H9 (cell line): ENCODE measurements at regions not wholly inside any gene's neighbourhood (a gene's known extent, or its start where the extent isn't known, plus 50 kb on each side); places are given as distances from the start of the nearest gene placed in this dataset.

ENCODE experiments used
- DNase-seq: peaks from one replicate; pipeline ENCODE4 v3.0.0-alpha.2; 2017
- H2AFZ ChIP-seq: one replicate; pipeline ENCODE4 v1.6.1; 2013; ENCODE audit warnings: mild to moderate bottlenecking, low read length, control low read depth, moderate library complexity
- H2AK5ac ChIP-seq: 2 replicates; pipeline ENCODE4 v1.6.1; 2013; ENCODE audit warnings: low read length, control low read depth, mixed read lengths; ENCODE audit not compliant: insufficient read length
- H2BK120ac ChIP-seq: one replicate; pipeline ENCODE4 v1.6.1; 2013; ENCODE audit warnings: low read depth, mild to moderate bottlenecking, low read length, control low read depth, inconsistent platforms; ENCODE audit not compliant: poor library complexity, severe bottlenecking
- H2BK12ac ChIP-seq: 2 replicates; pipeline ENCODE4 v1.6.1; 2013; ENCODE audit warnings: low read length, control low read depth, mixed read lengths, low read depth; ENCODE audit not compliant: insufficient read length
- H2BK15ac ChIP-seq: 2 replicates; pipeline ENCODE4 v1.6.1; 2013; ENCODE audit warnings: low read depth, low read length, control low read depth
- H2BK20ac ChIP-seq: one replicate; pipeline ENCODE4 v1.6.1; 2013; ENCODE audit warnings: low read depth, mild to moderate bottlenecking, low read length, control low read depth, inconsistent platforms; ENCODE audit not compliant: poor library complexity, severe bottlenecking
- H2BK5ac ChIP-seq: 2 replicates; pipeline ENCODE4 v1.6.1; 2013; ENCODE audit warnings: low read length, control low read depth, mixed read lengths; ENCODE audit not compliant: insufficient read length
- H3K14ac ChIP-seq: 2 replicates; pipeline ENCODE4 v1.6.1; 2013; ENCODE audit warnings: low read length, control low read depth; ENCODE audit not compliant: insufficient read depth
- H3K18ac ChIP-seq: 2 replicates; pipeline ENCODE4 v1.6.1; 2013; ENCODE audit warnings: low read depth, mild to moderate bottlenecking, mixed read lengths, low read length, control low read depth; ENCODE audit not compliant: insufficient read length
- H3K23ac ChIP-seq: 2 replicates; pipeline ENCODE4 v1.6.1; 2013; ENCODE audit warnings: low read length, control low read depth, mixed read lengths, low read depth; ENCODE audit not compliant: insufficient read length
- H3K23me2 ChIP-seq: 2 replicates; pipeline ENCODE4 v1.6.1; 2013; ENCODE audit warnings: low read depth, mild to moderate bottlenecking, mixed read lengths, low read length, control low read depth; ENCODE audit not compliant: insufficient read length, poor library complexity, severe bottlenecking
- H3K27ac ChIP-seq: 2 replicates; pipeline ENCODE4 v1.5.1; 2013; ENCODE audit warnings: low read length, control low read depth, mixed read lengths, low read depth; ENCODE audit not compliant: insufficient read length
- H3K27me3 ChIP-seq: 2 replicates; pipeline ENCODE4 v1.6.1; 2013; ENCODE audit warnings: low read length, control low read depth, inconsistent platforms; ENCODE audit not compliant: insufficient read depth
- H3K4ac ChIP-seq: 2 replicates; pipeline ENCODE4 v1.6.1; 2013; ENCODE audit warnings: low read depth, mild to moderate bottlenecking, control low read depth, inconsistent platforms, low read length, moderate library complexity
- H3K4me1 ChIP-seq: 2 replicates; pipeline ENCODE4 v1.6.1; 2013; ENCODE audit warnings: low read length, control low read depth, inconsistent platforms; ENCODE audit not compliant: insufficient read depth
- H3K4me2 ChIP-seq: 2 replicates; pipeline ENCODE4 v1.6.1; 2013; ENCODE audit warnings: low read length, control low read depth, mixed read lengths; ENCODE audit not compliant: insufficient read length, insufficient read depth
- H3K56ac ChIP-seq: 2 replicates; pipeline ENCODE4 v1.6.1; 2013; ENCODE audit warnings: low read depth, mild to moderate bottlenecking, mixed read lengths, low read length, control low read depth; ENCODE audit not compliant: insufficient read length
- H3K79me1 ChIP-seq: 2 replicates; pipeline ENCODE4 v1.6.1; 2013; ENCODE audit warnings: low read depth, mild to moderate bottlenecking, moderate library complexity, low read length, control low read depth, inconsistent platforms; ENCODE audit not compliant: insufficient read depth, poor library complexity, severe bottlenecking
- H3K79me2 ChIP-seq: 2 replicates; pipeline ENCODE4 v1.6.1; 2013; ENCODE audit warnings: low read length, control low read depth, inconsistent platforms; ENCODE audit not compliant: insufficient read depth
- H3K9ac ChIP-seq: 2 replicates; pipeline ENCODE4 v1.6.1; 2013; ENCODE audit warnings: low read length, control low read depth, mixed read lengths; ENCODE audit not compliant: insufficient read length; ENCODE audit errors: extremely low read depth
- H3K9me3 ChIP-seq: one replicate; pipeline ENCODE4 v1.6.1; 2013; ENCODE audit warnings: low read depth, low read length, inconsistent platforms; ENCODE audit not compliant: control insufficient read depth
- H3T11ph ChIP-seq: one replicate; pipeline ENCODE4 v1.6.1; 2013; ENCODE audit warnings: mild to moderate bottlenecking, low read length, control low read depth, inconsistent platforms
- H4K20me1 ChIP-seq: one replicate; pipeline ENCODE4 v1.6.1; 2013; ENCODE audit not compliant: control insufficient read depth, insufficient read length, insufficient read depth
- H4K5ac ChIP-seq: 2 replicates; pipeline ENCODE4 v1.6.1; 2013; ENCODE audit warnings: low read depth, mild to moderate bottlenecking, mixed read lengths, low read length, control low read depth; ENCODE audit not compliant: insufficient read length
- H4K8ac ChIP-seq: replicated peaks from 2 replicates; pipeline ENCODE4 v1.6.1; 2013; ENCODE audit warnings: low read length, control low read depth, mixed read lengths, low read depth; ENCODE audit not compliant: insufficient read length
- H4K91ac ChIP-seq: 2 replicates; pipeline ENCODE4 v1.6.1; 2013; ENCODE audit warnings: low read depth, mild to moderate bottlenecking, moderate library complexity, mixed read lengths, low read length, control low read depth; ENCODE audit not compliant: insufficient read length
- H3K27ac Mint-ChIP-seq, 3 experiments: 2 replicates in 2 of 3; 3 replicates in 1 of 3; pipeline ENCODE4 v1.8.0; 2020 to 2021; ENCODE audit warnings: mixed read lengths in 3 of 3, mild to moderate bottlenecking in 1 of 3, moderate library complexity in 1 of 3
- H3K27me3 Mint-ChIP-seq: 2 replicates; pipeline ENCODE4 v1.8.0; 2021; ENCODE audit warnings: low read depth, mild to moderate bottlenecking, moderate library complexity, mixed read lengths
- H3K36me3 Mint-ChIP-seq, 3 experiments: 2 replicates in 2 of 3; 3 replicates in 1 of 3; pipeline ENCODE4 v1.8.0; 2020 to 2021; ENCODE audit warnings: low read depth in 3 of 3, mixed read lengths in 3 of 3; ENCODE audit not compliant: insufficient read depth in 1 of 3
- H3K4me1 Mint-ChIP-seq, 2 experiments: 2 replicates each; pipeline ENCODE4 v1.8.0; 2020; ENCODE audit warnings: mixed read lengths in 2 of 2
- H3K4me3 Mint-ChIP-seq, 2 experiments: 2 replicates in 1 of 2; 3 replicates in 1 of 2; pipeline ENCODE4 v1.8.0; 2020 to 2021; ENCODE audit warnings: mild to moderate bottlenecking in 2 of 2, mixed read lengths in 2 of 2, moderate library complexity in 1 of 2
- H3K9me3 Mint-ChIP-seq, 2 experiments: 2 replicates in 1 of 2; 3 replicates in 1 of 2; pipeline ENCODE4 v1.8.0; 2020; ENCODE audit warnings: mild to moderate bottlenecking in 2 of 2, mixed read lengths in 2 of 2, moderate library complexity in 1 of 2
- CTCF ChIP-seq: fragments of 200-600 bp; sonication (generic); conservative IDR thresholded peaks from 3 replicates; pipeline ENCODE4 v1.8.0; 2021; ENCODE audit warnings: antibody characterized with exemption, mild to moderate bottlenecking
- WGBS: extraction: QIAGEN DNeasy Blood & Tissue Kit; methylation state at CpG from one replicate; pipeline ENCODE4 v1.1.7; 2013; ENCODE audit warnings: missing lambda C conversion rate, low lambda C conversion rate, mixed read lengths; ENCODE audit not compliant: insufficient read length; ENCODE audit errors: extremely low coverage; 5-methylcytosine and 5-hydroxymethylcytosine counted together

DNA sequence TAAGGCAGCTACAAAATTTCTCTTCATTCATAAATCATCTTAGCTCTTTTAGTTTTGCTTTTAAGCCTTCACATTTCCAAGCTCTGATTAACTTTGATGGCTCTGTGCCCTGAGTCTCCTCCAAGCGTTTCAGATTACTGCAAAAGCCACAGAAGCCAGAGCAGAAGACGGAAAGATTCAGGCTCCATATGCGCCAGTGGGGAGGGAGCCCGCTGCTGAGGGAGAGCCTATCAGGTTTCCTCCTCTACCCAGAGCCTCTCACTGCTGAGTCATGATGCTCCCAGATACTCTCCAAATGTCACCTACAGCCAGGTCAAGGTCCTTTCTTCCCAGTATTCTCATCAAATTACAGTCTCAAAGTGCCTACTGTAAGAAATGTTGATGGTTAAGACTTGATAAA is 193.6 kb downstream of the RAP2A start:
- Histone ChIP-seq H3K4ac (no peak overlapping the region), H2AK5ac (no peak overlapping the region), H3K9ac (no peak overlapping the region), H2AFZ (no peak overlapping the region), H3K27me3 (no peaks in the 10 kb centered on the region), H3K14ac (no peak overlapping the region), H4K5ac (no peak overlapping the region), H4K20me1 (peaks cover 2% of the 10 kb centered on the region), H3K56ac (no peak overlapping the region), H3K9me3 (no peaks in the 10 kb centered on the region), H3K23me2 (no peaks in the 10 kb centered on the region), H3K4me2 (no peak overlapping the region), H4K8ac (no peak overlapping the region), H3T11ph (no peak overlapping the region), H3K4me1 (no peaks in the 10 kb centered on the region), H3K23ac (no peak overlapping the region), H2BK5ac (no peak overlapping the region), H2BK20ac (no peak overlapping the region), H3K79me1 (no peaks in the 10 kb centered on the region), H2BK12ac (no peak overlapping the region), H3K79me2 (no peaks in the 10 kb centered on the region), H2BK120ac (no peak overlapping the region), H3K18ac (no peak overlapping the region), H4K91ac (no peak overlapping the region), H3K27ac (no peak overlapping the region), H2BK15ac (no peak overlapping the region)
- Mint-ChIP-seq H3K27ac (no peak overlapping the region; a peak in 1 of 7 replicates), H3K4me1 (peaks cover 6 to 10% of the 10 kb centered on the region in 2 experiments), H3K27me3 (no peaks in the 10 kb centered on the region; the same call in none of the 2 replicates), H3K4me3 (no peak overlapping the region), H3K36me3 (no peaks in the 10 kb centered on the region), H3K9me3 (peaks cover 2 to 3% of the 10 kb centered on the region in 2 experiments; a peak in 3 of 5 replicates)
- TF ChIP-seq CTCF = no peak
- WGBS = no CpG with 5 or more reads among the region's 4 CpGs
- DNase-seq = peak; percentile 66
